ENCODE measurements at regions not wholly inside any gene's neighbourhood (a gene's known extent, or its start where the extent isn't known, plus 50 kb on each side); places are given as distances from the start of the nearest gene placed in this dataset.
A peak's percentile ranks its signal among the peaks of the same experiment; 100 is the strongest.
"Not testable (repeated sequence)": the region's sequence is repeated elsewhere in the genome, so short reads cannot be mapped to it uniquely, and the experiment has no call there.

- DNase-seq (ENCODE audit: low read depth): peak; percentile 22
These were observed 184.6 kb upstream of the JUN start for GRCh38 chr1:58968360-58968952.

DNA sequence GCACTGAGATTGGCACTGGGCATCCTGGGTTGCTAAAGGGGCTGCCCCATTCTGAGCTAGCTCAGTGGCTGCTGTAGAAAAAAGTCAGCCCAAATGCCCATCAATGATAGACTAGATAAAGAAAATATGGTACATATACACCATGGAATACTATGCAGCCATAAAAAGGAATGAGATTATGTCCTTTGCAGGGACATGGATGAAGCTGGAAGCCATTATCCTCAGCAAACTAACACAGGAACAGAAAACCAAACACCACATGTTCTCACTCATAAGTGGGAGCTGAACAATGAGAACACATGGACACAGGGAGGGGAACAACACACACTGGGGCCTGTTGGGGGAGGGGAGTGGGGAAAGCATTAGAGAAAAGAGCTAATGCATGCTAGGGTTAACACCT, 185.3 kb upstream of the JUN start:
- not testable (repeated sequence) for DNase-seq (ENCODE audit: low read depth)

GRCh38 chr1:58971629-58972140, 187.8 kb upstream of the JUN start:
- DNase-seq (ENCODE audit: low read depth): no peak

DNA sequence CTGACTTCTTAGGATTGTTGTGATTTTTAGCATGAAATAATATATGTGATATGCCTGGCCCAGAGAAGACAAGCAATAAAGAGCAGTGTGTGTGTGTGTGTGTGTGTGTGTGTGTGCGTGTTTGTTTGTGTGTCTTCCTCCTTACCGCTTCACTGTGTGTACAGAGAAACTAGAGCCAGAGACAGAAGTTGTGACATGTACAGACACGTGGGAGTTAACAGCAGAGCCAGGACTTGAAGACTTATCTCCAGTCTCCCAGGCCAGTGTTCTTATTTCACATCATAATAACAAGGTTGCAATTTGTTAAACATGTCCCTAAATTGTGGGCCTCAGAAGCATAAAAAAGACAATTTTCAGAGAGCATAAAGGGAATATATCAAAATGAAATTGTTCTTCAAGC, 192.0 kb upstream of the JUN start:
- no peak for DNase-seq (ENCODE audit: low read depth)

- DNase-seq (ENCODE audit: low read depth): no peak
These were observed 192.4 kb upstream of the JUN start for GRCh38 chr1:58976294-58976693.

GRCh38 chr1:58977598-58977997, 193.8 kb upstream of the JUN start:
- no peak for DNase-seq (ENCODE audit: low read depth)

DNA sequence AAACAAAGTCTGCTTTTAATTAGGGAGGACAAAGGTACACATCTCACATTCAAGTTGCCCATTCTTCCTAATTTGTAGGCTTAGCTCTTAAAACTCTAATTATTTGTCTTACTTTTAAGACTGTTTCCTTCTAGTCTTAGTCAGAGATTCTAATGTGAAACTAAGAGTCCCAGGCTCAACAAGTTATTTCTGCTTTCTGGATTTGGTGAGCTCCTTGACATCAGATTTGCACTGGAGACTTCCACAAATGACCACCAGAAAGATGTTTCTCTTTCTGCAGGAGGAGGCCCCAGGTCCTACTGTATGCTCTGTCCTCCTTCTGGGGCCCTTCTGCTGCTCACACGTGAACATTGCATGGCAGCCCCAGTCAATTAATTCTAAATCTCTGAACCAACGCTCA, 194.2 kb upstream of the JUN start:
- no peak for DNase-seq (ENCODE audit: low read depth)

DNA sequence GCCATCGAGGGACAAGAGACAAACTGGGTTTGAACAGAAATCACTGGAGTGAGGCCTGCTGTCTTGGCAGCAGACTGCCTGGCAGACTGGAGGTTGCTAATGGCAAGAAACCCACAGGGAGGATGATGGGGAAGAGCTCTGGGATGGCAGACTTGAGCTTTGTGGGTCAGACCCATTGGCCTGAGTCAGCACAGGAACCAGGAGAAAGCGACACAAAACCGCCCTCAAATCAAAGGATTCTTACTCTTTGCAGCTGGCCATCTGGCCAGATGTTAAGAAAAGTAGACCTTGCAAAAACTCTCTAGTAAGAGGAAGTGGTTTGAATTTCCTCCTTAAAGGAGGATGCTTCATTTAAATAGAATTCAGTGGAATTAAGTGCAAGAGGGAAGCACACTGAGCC, 195.2 kb upstream of the JUN start:
- DNase-seq (ENCODE audit: low read depth): no peak

DNA sequence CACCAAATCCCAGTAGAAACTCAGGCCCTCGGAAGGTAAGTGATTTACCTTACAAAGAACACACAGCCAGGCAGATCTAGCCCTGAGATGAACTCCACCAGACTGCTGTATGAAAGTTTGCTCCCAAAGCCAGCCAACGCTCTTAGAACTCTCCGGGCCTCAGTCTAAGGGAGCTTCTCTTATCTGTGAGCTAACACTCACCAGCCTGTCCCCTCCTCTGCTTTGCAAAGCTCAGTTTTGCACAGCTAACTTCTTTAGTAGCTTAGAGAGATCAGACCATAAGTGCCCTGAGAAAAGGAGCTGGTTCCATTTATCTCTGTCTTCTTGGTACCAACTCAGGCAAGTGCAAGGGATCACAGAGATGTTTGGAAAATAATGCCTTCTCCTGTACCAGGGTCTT, 195.8 kb upstream of the JUN start:
- DNase-seq (ENCODE audit: low read depth): no peak

DNA sequence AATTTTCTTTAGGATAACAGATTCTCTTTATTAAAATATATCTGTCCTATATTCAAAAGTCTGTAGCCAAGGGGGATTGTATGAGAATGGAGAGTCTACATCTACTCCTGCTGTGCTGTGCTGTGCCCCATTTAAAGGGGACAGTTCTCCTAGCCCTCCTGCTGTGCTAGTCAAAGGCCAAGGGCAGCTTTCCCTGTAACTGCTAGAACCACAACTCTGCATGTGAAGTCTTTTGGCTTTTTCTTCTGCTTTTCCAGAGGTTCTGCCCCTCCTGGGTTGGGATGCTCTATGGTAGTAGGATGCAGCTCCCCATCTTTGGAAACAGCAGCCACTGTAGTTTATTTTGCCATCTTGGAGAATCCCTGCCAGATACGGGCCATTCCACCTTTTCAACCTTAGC, 197.5 kb upstream of the JUN start:
- DNase-seq (ENCODE audit: low read depth): no peak

DNA sequence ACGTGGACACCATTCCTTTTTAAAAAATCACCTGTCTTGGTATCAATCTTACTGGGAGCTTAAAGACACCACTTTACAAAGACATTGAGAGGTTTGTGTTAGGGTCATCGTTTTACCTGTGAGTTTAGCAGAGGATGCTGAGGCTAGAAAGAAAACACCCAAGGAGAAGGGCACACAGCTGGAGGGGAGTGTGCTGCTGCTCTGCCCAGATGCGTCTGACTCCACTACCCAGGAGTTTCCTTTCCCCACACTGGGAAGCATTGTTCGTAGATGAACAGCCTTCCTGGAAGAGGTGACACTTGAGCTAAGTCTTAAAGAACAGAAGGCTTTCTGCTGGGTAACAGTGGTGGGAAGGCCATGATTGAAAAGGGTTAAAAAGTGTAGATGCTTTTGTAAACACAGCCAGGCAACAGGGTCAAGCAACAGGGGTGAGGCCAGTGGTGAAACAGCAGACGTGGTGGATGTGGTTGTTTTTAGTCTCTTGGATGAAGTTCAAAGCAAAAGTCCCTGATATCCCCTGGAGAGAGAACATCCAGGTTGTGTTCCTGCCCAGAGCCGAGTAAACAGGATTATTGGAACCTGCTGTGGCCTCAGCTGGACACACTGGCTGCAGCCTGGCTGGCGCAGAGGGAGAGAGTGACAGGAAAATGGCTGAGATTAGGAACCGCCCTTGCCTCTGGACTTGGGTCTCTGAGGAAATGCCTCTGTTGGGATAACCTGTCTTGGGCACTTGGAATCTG, 198.6 kb upstream of the JUN start:
- DNase-seq (ENCODE audit: low read depth): peak; percentile 18

DNA sequence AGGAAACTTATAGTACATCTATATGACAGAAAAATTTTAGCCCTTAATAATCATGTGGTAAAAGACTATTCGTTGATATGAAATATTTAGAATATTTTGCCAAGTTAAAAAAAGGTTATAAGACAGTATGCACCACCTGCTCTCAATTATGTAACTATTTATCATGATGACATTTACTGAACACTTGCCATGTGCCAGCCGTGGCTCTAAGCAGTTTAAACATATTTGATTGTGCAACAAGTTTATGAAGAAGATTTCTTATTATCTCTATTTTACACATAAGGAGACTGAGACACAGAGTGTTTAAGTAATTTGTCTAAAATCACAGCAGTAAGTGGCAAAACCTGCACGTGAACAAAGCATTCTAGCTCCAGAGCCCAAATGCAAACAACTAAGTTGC, 199.3 kb upstream of the JUN start:
- DNase-seq (ENCODE audit: low read depth): no peak

DNA sequence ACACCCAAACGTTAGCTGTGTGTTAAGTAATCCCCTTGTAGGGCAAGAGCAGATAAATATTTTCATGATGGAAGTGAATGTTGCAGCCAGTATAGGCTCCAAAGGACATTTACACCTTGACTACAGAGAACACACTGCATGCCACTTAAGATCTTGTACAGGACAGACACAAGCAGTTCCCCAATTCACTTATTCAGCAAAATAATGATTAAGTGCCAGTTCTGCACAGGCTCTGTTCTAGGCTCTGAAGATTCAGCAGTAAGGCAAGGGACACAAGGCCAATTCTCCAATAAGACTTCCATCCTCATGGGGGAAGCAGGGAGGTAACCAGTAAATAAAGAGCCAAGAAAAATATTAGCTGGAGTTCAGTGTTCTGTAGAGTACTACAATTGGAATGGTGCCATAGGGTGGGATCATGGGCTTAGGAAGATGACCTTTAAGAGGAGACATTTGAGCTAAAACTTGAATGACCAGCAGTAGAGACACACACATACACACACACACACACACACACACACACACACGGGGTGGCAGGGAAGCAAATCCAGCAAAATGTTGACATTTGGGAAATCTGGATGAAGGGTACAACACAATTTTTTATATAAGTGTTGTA, 199.9 kb upstream of the JUN start:
- no peak for DNase-seq (ENCODE audit: low read depth)

GRCh38 chr1:58986996-58987767, 203.3 kb upstream of the JUN start:
- no peak for DNase-seq (ENCODE audit: low read depth)

DNA sequence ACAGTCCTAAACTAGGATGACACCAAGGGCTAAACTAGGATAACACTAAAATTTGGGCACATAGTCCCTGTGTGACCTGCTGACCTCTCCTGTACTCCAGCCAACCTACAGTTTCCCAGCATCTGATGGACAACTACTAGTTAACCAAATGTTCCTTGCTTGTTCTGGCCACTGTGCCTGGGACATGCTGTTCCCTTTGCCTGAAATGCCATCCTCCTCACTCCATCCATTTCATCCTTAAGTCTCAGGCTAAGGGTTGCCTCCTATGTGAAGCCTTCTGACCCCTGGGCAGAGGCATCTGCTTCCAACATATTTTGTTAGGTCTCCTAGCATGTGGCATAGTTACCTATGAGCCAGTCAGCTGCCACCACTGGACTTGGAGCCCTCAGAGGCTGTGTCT, 204.9 kb upstream of the JUN start:
- DNase-seq (ENCODE audit: low read depth): no peak

DNA sequence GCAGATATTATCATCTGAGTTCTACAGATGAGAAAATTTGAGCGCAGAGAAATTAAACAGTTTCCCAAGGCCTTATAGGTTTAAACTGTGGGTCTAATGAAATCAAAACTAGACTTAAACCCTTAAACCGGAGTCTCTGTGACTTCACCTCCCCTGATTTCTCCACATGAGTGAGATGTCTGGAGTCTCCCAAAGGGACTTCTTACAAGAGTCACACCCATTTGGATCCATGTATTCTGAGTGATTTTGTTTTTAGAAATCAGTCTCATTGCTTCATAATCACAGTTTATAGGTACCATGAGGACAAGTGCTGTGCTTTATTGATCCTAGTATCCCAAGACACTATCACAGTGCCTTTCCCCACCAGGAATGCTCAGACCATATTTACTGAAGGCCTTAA, 206.0 kb upstream of the JUN start:
- no peak for DNase-seq (ENCODE audit: low read depth)

DNA sequence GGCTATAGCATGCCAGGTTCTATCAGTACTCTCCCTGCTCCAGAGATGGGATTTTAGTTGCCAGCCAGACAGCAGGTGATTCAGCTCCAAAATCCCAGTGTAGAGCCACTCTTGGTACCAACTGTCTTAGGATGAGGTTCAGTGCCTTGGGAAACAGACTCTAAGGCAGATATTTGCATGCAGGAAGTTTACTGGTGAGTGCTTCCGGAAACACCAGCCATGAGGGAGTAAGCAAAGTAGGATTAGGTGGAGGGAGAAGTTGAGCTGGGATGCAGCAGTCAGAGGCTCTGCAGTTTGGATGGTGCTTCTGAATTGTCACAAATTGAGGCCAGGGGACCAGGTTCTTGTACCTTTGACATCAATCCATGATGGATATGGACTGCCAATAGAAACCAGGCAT, 207.5 kb upstream of the JUN start:
- DNase-seq (ENCODE audit: low read depth): no peak

DNA sequence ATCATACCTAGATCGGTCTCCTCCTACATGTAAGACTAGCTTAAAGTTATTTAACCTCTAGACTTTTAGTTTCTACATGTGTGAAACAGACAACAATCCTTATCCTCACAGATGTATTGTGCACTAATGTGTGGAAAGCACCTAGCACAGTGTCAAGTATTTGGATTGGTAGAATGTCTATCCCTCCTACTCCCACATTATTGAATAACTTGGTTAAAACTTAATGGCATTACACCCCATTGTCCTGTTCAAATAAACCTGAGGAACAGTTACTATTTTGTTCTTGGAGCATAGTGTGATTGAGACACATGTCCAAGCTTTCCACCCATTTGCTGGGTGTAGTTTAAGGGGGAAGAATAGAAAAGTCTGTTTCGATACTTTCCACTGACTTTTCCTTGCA, 208.8 kb upstream of the JUN start:
- no peak for DNase-seq (ENCODE audit: low read depth)

DNA sequence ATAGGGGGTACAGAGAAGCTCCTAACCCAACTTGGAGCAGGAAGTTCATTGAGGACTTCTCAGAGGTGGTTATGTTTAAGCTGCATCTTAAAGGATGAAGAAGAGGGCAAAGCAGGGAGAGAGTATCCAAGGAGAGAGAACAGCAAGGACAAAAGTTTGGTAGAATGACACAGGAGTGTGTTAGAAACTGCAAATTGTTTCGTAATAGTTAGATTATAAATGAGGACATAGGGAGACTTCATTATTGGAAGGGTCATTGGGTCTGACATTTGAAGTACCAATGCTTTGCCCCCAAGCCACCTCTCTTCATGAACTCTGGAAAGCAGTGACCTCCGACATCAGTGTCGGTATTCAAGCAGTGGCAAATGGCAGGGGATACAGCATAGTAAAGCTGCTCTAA, 209.6 kb upstream of the JUN start:
- DNase-seq (ENCODE audit: low read depth): no peak

GRCh38 chr1:58994664-58995063, 210.8 kb upstream of the JUN start:
- no peak for DNase-seq (ENCODE audit: low read depth)

GRCh38 chr1:58996341-58997059, 212.7 kb upstream of the JUN start:
- DNase-seq (ENCODE audit: low read depth): no peak

DNA sequence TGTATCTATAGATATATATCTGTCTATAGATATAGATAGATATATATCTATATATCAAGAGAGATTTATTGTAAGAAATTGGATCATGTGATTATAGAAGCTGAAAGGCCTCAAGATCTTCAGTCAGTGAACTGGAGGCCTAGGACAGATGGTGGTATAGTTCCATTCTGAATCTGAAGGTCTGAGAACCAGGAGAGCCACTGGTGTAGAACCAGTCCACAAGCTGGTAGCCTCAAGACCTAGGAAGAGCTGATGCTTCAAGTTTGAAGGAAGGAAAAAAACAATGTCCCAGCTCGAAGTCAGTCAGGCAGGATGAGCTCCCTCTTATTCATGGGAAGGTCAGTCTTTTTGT, 213.2 kb upstream of the JUN start:
- no peak for DNase-seq (ENCODE audit: low read depth)
